ENCODE measurements at regions not wholly inside any gene's neighbourhood (a gene's known extent, or its start where the extent isn't known, plus 50 kb on each side); places are given as distances from the start of the nearest gene placed in this dataset.

DNA sequence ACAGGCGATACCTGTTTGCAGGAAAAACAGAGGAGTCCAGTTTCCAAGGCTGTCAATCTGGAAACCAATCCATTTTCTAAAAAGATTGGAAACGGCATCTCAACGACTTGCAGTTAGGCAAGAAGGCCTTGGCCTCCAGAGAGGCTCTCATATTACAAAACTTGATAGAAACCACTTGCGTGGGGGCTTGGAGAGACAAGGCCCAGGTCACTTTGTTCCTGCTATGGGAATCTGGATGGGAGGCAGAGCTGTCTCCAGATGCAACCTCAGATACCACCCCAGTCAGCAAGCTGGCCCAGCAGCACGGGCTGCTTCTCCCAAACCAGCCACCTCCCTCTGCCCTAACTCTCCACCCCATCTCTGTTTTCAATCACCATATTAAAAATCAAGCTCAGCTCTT lies 298.8 kb downstream of the TNS1 start:
- TF ChIP-seq CTCF (conservative IDR thresholded peaks at IDR 0.05; ENCODE audit: low read depth, low read length) = no peak
- TF ChIP-seq EZH2 (IDR thresholded peaks at IDR 0.05; ENCODE audit: borderline replicate concordance, low read depth, low read length, poor library complexity, severe bottlenecking) = no peak
